ENCODE measurements at regions not wholly inside any gene's neighbourhood (a gene's known extent, or its start where the extent isn't known, plus 50 kb on each side); places are given as distances from the start of the nearest gene placed in this dataset.

GRCh38 chr4:72631296-72631695, 62.3 kb upstream of the ADAMTS3 start:
- no peak overlapping the region for H3K4me3 ChIP-seq (ENCODE audit: low read depth, low read length)
- DNase-seq (ENCODE audit: low read depth): peak; percentile 84
- TF ChIP-seq CTCF (conservative IDR thresholded peaks at IDR 0.05; ENCODE audit: low read depth, low read length): no peak

GRCh38 chr4:72629540-72629939, 60.5 kb upstream of the ADAMTS3 start:
- peak; percentile 43 for DNase-seq (ENCODE audit: low read depth)
- H3K4me3 ChIP-seq (ENCODE audit: low read depth, low read length): no peak overlapping the region
- no peak for TF ChIP-seq CTCF (conservative IDR thresholded peaks at IDR 0.05; ENCODE audit: low read depth, low read length)

GRCh38 chr4:72627723-72628122, 58.7 kb upstream of the ADAMTS3 start:
- H3K4me3 ChIP-seq (ENCODE audit: low read depth, low read length): no peak overlapping the region
- DNase-seq (ENCODE audit: low read depth): no peak
- TF ChIP-seq CTCF (conservative IDR thresholded peaks at IDR 0.05; ENCODE audit: low read depth, low read length): no peak

All from choroid plexus epithelial cell (primary cell).